ENCODE measurements at regions not wholly inside any gene's neighbourhood (a gene's known extent, or its start where the extent isn't known, plus 50 kb on each side); places are given as distances from the start of the nearest gene placed in this dataset.

- TF ChIP-seq CTCF (conservative IDR thresholded peaks at IDR 0.05; ENCODE audit: low read depth, low read length) (no peak), EZH2 (IDR thresholded peaks at IDR 0.05; ENCODE audit: low read length, unreplicated experiment) (no peak), EZH2phosphoT487 (IDR thresholded peaks at IDR 0.05; ENCODE audit: borderline replicate concordance, low read length) (no peak)
Measured at GRCh38 chr3:132790806-132791205, 68.6 kb upstream of the NPHP3 start.
